Karpas-422 (cell line): ENCODE measurements at regions not wholly inside any gene's neighbourhood (a gene's known extent, or its start where the extent isn't known, plus 50 kb on each side); places are given as distances from the start of the nearest gene placed in this dataset.

Source experiments
- DNase-seq: peaks from one replicate; pipeline ENCODE4 v3.0.0-alpha.2; 2015
- H2AFZ ChIP-seq: fragments of 200-600 bp; sonication (generic); 2 replicates; pipeline ENCODE4 v1.6.1; 2014; ENCODE audit warnings: antibody characterized with exemption, low read length, mixed read lengths
- H3K27ac ChIP-seq: fragments of 200-600 bp; sonication (generic); 2 replicates; pipeline ENCODE4 v1.5.1; 2014; ENCODE audit warnings: mild to moderate bottlenecking, low read length, moderate library complexity
- H3K27me3 ChIP-seq: fragments of 200-600 bp; sonication (generic); 2 replicates; pipeline ENCODE4 v1.6.1; 2014; ENCODE audit warnings: low read length, mixed read lengths
- H3K36me3 ChIP-seq: fragments of 200-600 bp; sonication (generic); 2 replicates; pipeline ENCODE4 v1.6.1; 2014; ENCODE audit warnings: low read length, mixed read lengths; ENCODE audit not compliant: insufficient read depth
- H3K4me1 ChIP-seq: fragments of 200-600 bp; sonication (generic); 2 replicates; pipeline ENCODE4 v1.6.1; 2014; ENCODE audit warnings: mild to moderate bottlenecking, low read length, mixed read lengths
- H3K4me2 ChIP-seq: fragments of 200-600 bp; sonication (generic); 2 replicates; pipeline ENCODE4 v1.6.1; 2014; ENCODE audit warnings: low read length, low read depth, mild to moderate bottlenecking; ENCODE audit not compliant: poor library complexity, severe bottlenecking
- H3K4me3 ChIP-seq: fragments of 200-600 bp; sonication (generic); 2 replicates; pipeline ENCODE4 v1.5.1; 2014; ENCODE audit warnings: mild to moderate bottlenecking, antibody characterized with exemption, low read length, mixed read lengths
- H3K79me2 ChIP-seq: fragments of 200-600 bp; sonication (generic); 2 replicates; pipeline ENCODE4 v1.6.1; 2014; ENCODE audit warnings: mild to moderate bottlenecking, low read length, mixed read lengths
- H3K9ac ChIP-seq: fragments of 200-600 bp; sonication (generic); 2 replicates; pipeline ENCODE4 v1.6.0; 2014; ENCODE audit warnings: low read length
- H3K9me2 ChIP-seq: fragments of 200-600 bp; sonication (generic), shearing (Covaris generic); replicated peaks from 2 replicates; pipeline ENCODE4 v1.6.0; 2014; ENCODE audit warnings: mild to moderate bottlenecking, low read length, moderate library complexity; ENCODE audit not compliant: insufficient read depth
- H3K9me3 ChIP-seq: fragments of 300-700, 200-600 bp; sonication (generic); 2 replicates; pipeline ENCODE4 v1.6.1; 2014; ENCODE audit warnings: low read length, mixed read lengths
- H4K20me1 ChIP-seq: fragments of 200-600 bp; sonication (generic); 2 replicates; pipeline ENCODE4 v1.6.1; 2014; ENCODE audit warnings: mild to moderate bottlenecking, antibody characterized with exemption, low read length, low read depth; ENCODE audit not compliant: insufficient read depth

GRCh38 chr4:149296503-149296902 is 519.1 kb downstream of the IQCM start:
- Histone ChIP-seq H3K36me3 (no peaks in the 10 kb centered on the region), H3K4me2 (no peak overlapping the region), H2AFZ (no peak overlapping the region), H3K79me2 (no peaks in the 10 kb centered on the region), H3K27ac (no peak overlapping the region), H3K4me1 (no peaks in the 10 kb centered on the region), H3K4me3 (no peak overlapping the region), H3K27me3 (no peaks in the 10 kb centered on the region), H3K9me3 (peaks cover 12% of the 10 kb centered on the region; the same call in 1 of the 2 replicates), H3K9ac (no peak overlapping the region), H3K9me2 (no peaks in the 10 kb centered on the region), H4K20me1 (no peaks in the 10 kb centered on the region)
- no peak for DNase-seq

DNA sequence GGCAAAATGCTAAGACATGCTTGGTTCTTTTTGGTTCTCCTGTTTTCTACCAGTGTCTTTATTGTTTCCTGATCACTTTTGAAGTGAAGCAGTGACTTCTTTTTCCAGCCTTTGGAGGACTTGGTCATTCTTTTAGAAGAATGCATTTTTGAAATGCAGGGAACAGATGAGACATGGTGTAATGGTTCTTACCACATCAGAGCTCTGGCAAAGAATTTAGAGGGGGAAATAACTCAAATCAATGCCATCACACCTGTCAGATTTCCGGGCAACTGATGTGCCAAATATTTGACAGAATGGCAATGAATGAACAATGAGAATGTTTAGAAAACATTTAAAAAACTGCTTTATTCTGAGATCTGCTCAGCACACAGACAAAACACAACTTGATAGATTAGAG is 519.6 kb downstream of the IQCM start:
- Histone ChIP-seq H3K4me2 (no peak overlapping the region), H3K9ac (no peak overlapping the region), H3K9me3 (peaks cover 14% of the 10 kb centered on the region; the same call in 1 of the 2 replicates), H4K20me1 (no peaks in the 10 kb centered on the region), H3K4me3 (no peak overlapping the region), H3K9me2 (no peaks in the 10 kb centered on the region), H2AFZ (no peak overlapping the region), H3K27me3 (no peaks in the 10 kb centered on the region), H3K79me2 (no peaks in the 10 kb centered on the region), H3K4me1 (no peaks in the 10 kb centered on the region), H3K36me3 (no peaks in the 10 kb centered on the region), H3K27ac (no peak overlapping the region)
- DNase-seq = no peak

GRCh38 chr4:149294601-149295000 is 521.0 kb downstream of the IQCM start:
- DNase-seq = no peak
- Histone ChIP-seq H3K9me3 (peaks cover 15% of the 10 kb centered on the region), H3K4me3 (no peak overlapping the region), H3K9me2 (no peaks in the 10 kb centered on the region), H3K36me3 (no peaks in the 10 kb centered on the region), H3K9ac (no peak overlapping the region), H3K4me1 (no peaks in the 10 kb centered on the region), H2AFZ (no peak overlapping the region), H3K27me3 (no peaks in the 10 kb centered on the region), H4K20me1 (no peaks in the 10 kb centered on the region), H3K27ac (no peak overlapping the region), H3K79me2 (no peaks in the 10 kb centered on the region), H3K4me2 (no peak overlapping the region)

DNA sequence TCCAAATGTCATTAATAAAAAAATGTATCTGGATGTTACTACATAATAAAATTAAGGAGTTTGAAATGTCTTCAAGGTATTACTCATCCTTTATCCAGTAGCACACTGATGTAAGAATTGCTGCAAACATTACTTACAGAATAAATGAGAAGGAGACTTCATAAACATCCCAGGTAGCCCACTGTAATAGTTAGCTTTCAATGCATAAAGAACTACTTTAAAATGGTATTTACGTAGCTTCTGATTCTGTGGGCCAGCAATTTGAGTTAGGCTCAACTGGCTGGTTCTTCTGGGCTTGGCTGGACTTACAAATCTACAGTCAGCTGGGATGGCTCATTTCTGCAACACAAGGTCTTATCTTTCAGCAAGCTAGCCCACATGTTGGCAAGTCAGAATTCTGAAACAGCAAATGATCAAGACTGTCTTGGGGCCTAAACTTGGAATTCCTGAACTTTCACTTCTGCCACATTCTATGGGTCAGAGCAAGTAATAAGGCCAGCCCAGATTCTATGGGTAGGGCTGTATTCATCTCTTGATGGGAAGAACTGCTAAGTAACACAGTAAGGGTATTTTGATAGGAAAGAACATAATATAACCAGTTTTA is 522.5 kb downstream of the IQCM start:
- peaks cover 20% of the 10 kb centered on the region for H3K9me3 ChIP-seq
- H3K36me3 ChIP-seq = no peaks in the 10 kb centered on the region
- H3K4me2 ChIP-seq = no peak overlapping the region
- H3K4me3 ChIP-seq = no peak overlapping the region
- H4K20me1 ChIP-seq = no peaks in the 10 kb centered on the region
- H2AFZ ChIP-seq = no peak overlapping the region
- no peak overlapping the region for H3K9ac ChIP-seq
- no peaks in the 10 kb centered on the region for H3K79me2 ChIP-seq
- no peaks in the 10 kb centered on the region for H3K27me3 ChIP-seq
- no peaks in the 10 kb centered on the region for H3K4me1 ChIP-seq
- no peak for DNase-seq
- H3K27ac ChIP-seq = no peak overlapping the region
- no peaks in the 10 kb centered on the region for H3K9me2 ChIP-seq

- H3K9me2 ChIP-seq = no peaks in the 10 kb centered on the region
- no peak overlapping the region for H3K27ac ChIP-seq
- no peak overlapping the region for H3K9ac ChIP-seq
- H3K4me1 ChIP-seq = no peaks in the 10 kb centered on the region
- H3K4me2 ChIP-seq = no peak overlapping the region
- H3K4me3 ChIP-seq = no peak overlapping the region
- no peak overlapping the region for H2AFZ ChIP-seq
- H3K79me2 ChIP-seq = no peaks in the 10 kb centered on the region
- H3K27me3 ChIP-seq = no peaks in the 10 kb centered on the region
- no peaks in the 10 kb centered on the region for H3K36me3 ChIP-seq
- no peak for DNase-seq
- H4K20me1 ChIP-seq = no peaks in the 10 kb centered on the region
- peaks cover 20% of the 10 kb centered on the region for H3K9me3 ChIP-seq
These were observed 523.1 kb downstream of the IQCM start for GRCh38 chr4:149292425-149293007.

- DNase-seq = no peak
- H3K9me3 ChIP-seq = peaks cover 20% of the 10 kb centered on the region
- no peak overlapping the region for H3K4me3 ChIP-seq
- no peak overlapping the region for H3K4me2 ChIP-seq
- H3K9ac ChIP-seq = no peak overlapping the region
- no peaks in the 10 kb centered on the region for H3K36me3 ChIP-seq
- H4K20me1 ChIP-seq = no peaks in the 10 kb centered on the region
- no peaks in the 10 kb centered on the region for H3K79me2 ChIP-seq
- H3K27ac ChIP-seq = no peak overlapping the region
- H2AFZ ChIP-seq = no peak overlapping the region
- no peaks in the 10 kb centered on the region for H3K27me3 ChIP-seq
- H3K9me2 ChIP-seq = no peaks in the 10 kb centered on the region
- no peaks in the 10 kb centered on the region for H3K4me1 ChIP-seq
These were observed 524.2 kb downstream of the IQCM start for GRCh38 chr4:149291463-149291862.

DNA sequence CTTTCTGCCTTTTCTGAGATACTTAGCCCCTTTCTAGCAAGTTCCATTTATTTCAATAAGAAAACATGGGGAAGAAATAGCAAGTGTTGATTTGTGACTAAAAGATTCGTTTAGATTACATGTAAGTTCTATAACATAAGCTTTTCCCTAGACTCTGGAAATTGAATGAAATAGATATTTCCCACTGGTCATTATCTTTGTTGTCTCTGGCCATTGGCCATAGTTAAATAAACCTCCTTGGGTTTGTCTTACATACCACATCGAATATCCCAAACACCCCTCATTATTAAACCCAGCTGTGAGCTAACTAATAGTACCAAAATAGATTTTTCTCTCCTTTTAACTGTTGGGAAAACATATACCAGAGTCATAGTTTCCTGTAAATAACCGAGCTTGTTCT is 534.8 kb downstream of the IQCM start:
- Histone ChIP-seq H2AFZ (no peak overlapping the region), H3K27ac (no peak overlapping the region), H3K36me3 (no peaks in the 10 kb centered on the region), H3K27me3 (no peaks in the 10 kb centered on the region), H4K20me1 (no peaks in the 10 kb centered on the region), H3K9ac (no peak overlapping the region), H3K4me2 (no peak overlapping the region), H3K9me2 (no peaks in the 10 kb centered on the region; the same call in 1 of the 2 replicates), H3K79me2 (no peaks in the 10 kb centered on the region), H3K9me3 (peaks cover 2% of the 10 kb centered on the region; the same call in 1 of the 2 replicates), H3K4me1 (no peaks in the 10 kb centered on the region), H3K4me3 (no peak overlapping the region)
- no peak for DNase-seq

DNA sequence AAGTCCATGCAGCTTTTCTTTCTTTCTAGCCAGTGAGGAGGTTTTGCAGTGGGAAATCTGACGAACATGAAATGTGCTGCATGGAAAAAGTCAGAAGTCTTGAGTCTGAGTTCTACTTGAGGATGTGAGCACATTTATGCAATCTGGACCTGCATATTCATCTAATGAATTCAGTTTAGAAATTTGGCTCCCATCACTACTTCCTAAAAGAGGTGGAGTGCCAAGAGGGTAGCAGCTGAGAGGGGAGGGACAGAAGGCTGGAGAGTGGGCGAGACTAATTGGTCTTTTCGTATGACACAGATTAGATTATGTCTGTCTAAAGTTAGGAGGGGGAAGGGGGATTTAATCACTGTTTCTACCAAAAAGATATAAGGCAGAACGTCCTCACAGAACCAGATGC is 535.9 kb downstream of the IQCM start:
- H3K9me3 ChIP-seq = peaks cover 2% of the 10 kb centered on the region; the same call in 1 of the 2 replicates
- no peak overlapping the region for H3K4me2 ChIP-seq
- H3K9ac ChIP-seq = no peak overlapping the region
- no peaks in the 10 kb centered on the region; the same call in 1 of the 2 replicates for H3K9me2 ChIP-seq
- no peak overlapping the region for H3K27ac ChIP-seq
- no peaks in the 10 kb centered on the region for H3K79me2 ChIP-seq
- no peak overlapping the region for H2AFZ ChIP-seq
- no peaks in the 10 kb centered on the region for H3K36me3 ChIP-seq
- no peaks in the 10 kb centered on the region for H4K20me1 ChIP-seq
- no peak overlapping the region for H3K4me3 ChIP-seq
- no peaks in the 10 kb centered on the region for H3K27me3 ChIP-seq
- no peaks in the 10 kb centered on the region for H3K4me1 ChIP-seq
- DNase-seq = no peak
